ENCODE measurements at regions not wholly inside any gene's neighbourhood (a gene's known extent, or its start where the extent isn't known, plus 50 kb on each side); places are given as distances from the start of the nearest gene placed in this dataset.

GRCh38 chr20:11700831-11701230 lies 216.9 kb upstream of the BTBD3 start:
- TF ChIP-seq GATA2 (IDR thresholded peaks at IDR 0.05; ENCODE audit: low read depth, low read length) (no peak), GATA3 (IDR thresholded peaks at IDR 0.05; ENCODE audit: low read depth, low read length) (no peak)

Measured in SH-SY5Y (cell line).